MM.1S (cell line): ENCODE measurements at regions not wholly inside any gene's neighbourhood (a gene's known extent, or its start where the extent isn't known, plus 50 kb on each side); places are given as distances from the start of the nearest gene placed in this dataset.

Experiments used
- DNase-seq: peaks from one replicate; pipeline ENCODE4 v3.0.0-alpha.2; 2015
- H2AFZ ChIP-seq: fragments of 300-600 bp; sonication (generic); 2 replicates; pipeline ENCODE4 v1.6.0; 2016; ENCODE audit warnings: antibody characterized with exemption, low read length
- H3F3A ChIP-seq: fragments of 300-600 bp; sonication (generic); 2 replicates; pipeline ENCODE4 v1.6.1; 2016; ENCODE audit warnings: mild to moderate bottlenecking, antibody characterized with exemption, low read length, moderate library complexity, mixed read lengths; ENCODE audit not compliant: insufficient read depth
- H3K27ac ChIP-seq: fragments of 300-600 bp; sonication (generic); 2 replicates; pipeline ENCODE4 v1.5.1; 2016; ENCODE audit warnings: mild to moderate bottlenecking, low read length
- H3K27me3 ChIP-seq: fragments of 300-600 bp; sonication (generic); replicated peaks from 2 replicates; pipeline ENCODE4 v1.6.0; 2016; ENCODE audit warnings: low read length; ENCODE audit not compliant: insufficient read depth
- H3K36me3 ChIP-seq: fragments of 300-600 bp; sonication (generic); replicated peaks from 2 replicates; pipeline ENCODE4 v1.6.1; 2016; ENCODE audit warnings: mild to moderate bottlenecking, low read length, mixed read lengths; ENCODE audit not compliant: insufficient read depth
- H3K4me1 ChIP-seq: fragments of 300-600 bp; sonication (generic); 2 replicates; pipeline ENCODE4 v1.6.1; 2016; ENCODE audit warnings: low read length, mixed read lengths
- H3K4me2 ChIP-seq: fragments of 300-600 bp; sonication (generic); 2 replicates; pipeline ENCODE4 v1.6.0; 2016; ENCODE audit warnings: low read depth, low read length
- H3K4me3 ChIP-seq: fragments of 300-600 bp; sonication (generic); 2 replicates; pipeline ENCODE4 v1.5.1; 2016; ENCODE audit warnings: low read length, mixed read lengths
- H3K79me2 ChIP-seq: fragments of 300-600 bp; sonication (generic); 2 replicates; pipeline ENCODE4 v1.6.1; 2016; ENCODE audit warnings: mixed run types, low read length, mixed read lengths
- H3K9ac ChIP-seq: fragments of 300-600 bp; sonication (generic); 2 replicates; pipeline ENCODE4 v1.6.1; 2016; ENCODE audit warnings: low read length, mixed read lengths
- H3K9me2 ChIP-seq: fragments of 300-600 bp; sonication (generic); replicated peaks from 2 replicates; pipeline ENCODE4 v1.6.1; 2016; ENCODE audit warnings: mild to moderate bottlenecking, low read length, mixed read lengths; ENCODE audit not compliant: insufficient read depth
- H3K9me3 ChIP-seq: fragments of 300-600 bp; sonication (generic); replicated peaks from 2 replicates; pipeline ENCODE4 v1.6.1; 2016; ENCODE audit warnings: mild to moderate bottlenecking, low read length, mixed read lengths; ENCODE audit not compliant: insufficient read depth
- H4K20me1 ChIP-seq: fragments of 300-600 bp; sonication (generic); 2 replicates; pipeline ENCODE4 v1.6.1; 2016; ENCODE audit warnings: mild to moderate bottlenecking, low read length, moderate library complexity, mixed read lengths; ENCODE audit not compliant: insufficient read depth
- CTCF ChIP-seq: fragments of 300-600 bp; sonication (generic); IDR thresholded peaks from 2 replicates; pipeline ENCODE4 v1.5.1; 2016; ENCODE audit warnings: antibody characterized with exemption, low read length, mixed read lengths
- EZH2 ChIP-seq: fragments of 300-600 bp; sonication (generic); optimal IDR thresholded peaks from 2 replicates; pipeline ENCODE3; 2017; ENCODE audit warnings: low read depth, mild to moderate bottlenecking, antibody characterized with exemption, low read length, mixed read lengths
- EZH2phosphoT487 ChIP-seq: fragments of 300-600 bp; sonication (generic); IDR thresholded peaks from 2 replicates; pipeline ENCODE4 v1.6.1; 2018; ENCODE audit warnings: antibody characterized with exemption, low read length

- H4K20me1 ChIP-seq, result no peaks in the 10 kb centered on the region
- H3K27ac ChIP-seq, result no peak overlapping the region
- H3K4me2 ChIP-seq, result no peak overlapping the region
- TF ChIP-seq EZH2phosphoT487 (no peak), EZH2 (no peak), CTCF (no peak)
- H3K79me2 ChIP-seq, result no peaks in the 10 kb centered on the region
- no peak overlapping the region for H2AFZ ChIP-seq
- H3K9me2 ChIP-seq, result no peaks in the 10 kb centered on the region
- H3K9ac ChIP-seq, result no peak overlapping the region
- no peak for DNase-seq
- no peaks in the 10 kb centered on the region for H3F3A ChIP-seq
- no peaks in the 10 kb centered on the region for H3K9me3 ChIP-seq
- no peaks in the 10 kb centered on the region for H3K4me1 ChIP-seq
- H3K4me3 ChIP-seq, result no peak overlapping the region
- no peaks in the 10 kb centered on the region for H3K36me3 ChIP-seq
- H3K27me3 ChIP-seq, result no peaks in the 10 kb centered on the region
Observed at GRCh38 chrX:95350774-95351488, 1333.7 kb upstream of the DIAPH2 start.

GRCh38 chrX:95367286-95367685 is 1317.4 kb upstream of the DIAPH2 start:
- no peak for TF ChIP-seq EZH2
- TF ChIP-seq EZH2phosphoT487, result no peak
- no peak for TF ChIP-seq CTCF
- Histone ChIP-seq H3K4me3 (no peak overlapping the region), H3K27me3 (no peaks in the 10 kb centered on the region)

GRCh38 chrX:95382799-95383198 is 1301.8 kb upstream of the DIAPH2 start:
- peak overlapping the region; percentile 24; the same call in 1 of the 2 replicates for H3K4me2 ChIP-seq
- no peaks in the 10 kb centered on the region for H3K36me3 ChIP-seq
- H3K9me3 ChIP-seq, result no peaks in the 10 kb centered on the region
- TF ChIP-seq EZH2phosphoT487, result no peak
- TF ChIP-seq CTCF, result no peak
- TF ChIP-seq EZH2, result no peak
- no peaks in the 10 kb centered on the region for H3K27me3 ChIP-seq
- H2AFZ ChIP-seq, result peak overlapping the region; percentile 56; the same call in 1 of the 2 replicates
- no peak overlapping the region for H3K9ac ChIP-seq
- DNase-seq, result peak; percentile 54
- H4K20me1 ChIP-seq, result no peaks in the 10 kb centered on the region
- 0 out of 2 replicates have a peak, but pooled peaks cover 3% of the 10 kb centered on the region for H3K4me1 ChIP-seq
- no peaks in the 10 kb centered on the region for H3K79me2 ChIP-seq
- H3K9me2 ChIP-seq, result no peaks in the 10 kb centered on the region
- peak overlapping the region; percentile 41; the same call in 1 of the 2 replicates for H3K27ac ChIP-seq
- no peaks in the 10 kb centered on the region for H3F3A ChIP-seq
- no peak overlapping the region for H3K4me3 ChIP-seq

More at GRCh38 chrX:95367286-95367685, 1317.4 kb upstream of the DIAPH2 start:
- Histone ChIP-seq H3F3A (no peaks in the 10 kb centered on the region), H3K9me2 (no peaks in the 10 kb centered on the region), H3K9me3 (no peaks in the 10 kb centered on the region), H4K20me1 (no peaks in the 10 kb centered on the region), H2AFZ (no peak overlapping the region), H3K36me3 (no peaks in the 10 kb centered on the region), H3K79me2 (no peaks in the 10 kb centered on the region), H3K27ac (no peak overlapping the region), H3K9ac (no peak overlapping the region), H3K4me2 (no peak overlapping the region), H3K4me1 (0 out of 2 replicates have a peak, but pooled peaks cover 4% of the 10 kb centered on the region)
- DNase-seq, result peak; percentile 51
